Amygdala (tissue), 56 donors: ENCODE measurements at regions not wholly inside any gene's neighbourhood (a gene's known extent, or its start where the extent isn't known, plus 50 kb on each side); places are given as distances from the start of the nearest gene placed in this dataset.

Source experiments
- DNase-seq, 56 donors: peaks; one replicate each; lab custom pipeline; 2025; lab: John Stamatoyannopoulos, UW

DNA sequence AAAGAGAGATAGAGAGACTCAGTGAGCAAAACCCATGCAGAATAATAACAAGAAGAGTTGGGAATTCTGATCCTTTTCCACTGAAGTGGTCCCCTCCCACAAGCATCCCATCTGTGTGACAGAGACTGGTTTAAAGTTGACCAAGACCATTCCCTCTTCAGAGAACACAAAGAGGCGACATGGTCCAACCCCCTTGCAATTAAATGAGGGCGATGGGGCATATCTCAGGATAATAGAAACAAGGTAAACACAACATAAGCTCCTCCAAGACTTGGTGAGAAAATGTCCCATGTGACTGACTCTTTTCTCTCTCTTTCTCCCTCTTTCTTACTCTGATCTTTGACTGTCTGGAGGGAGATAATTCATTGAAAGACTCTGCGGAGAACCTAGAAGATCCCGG is 526.7 kb downstream of the SOX11 start:
- no peak for DNase-seq

DNA sequence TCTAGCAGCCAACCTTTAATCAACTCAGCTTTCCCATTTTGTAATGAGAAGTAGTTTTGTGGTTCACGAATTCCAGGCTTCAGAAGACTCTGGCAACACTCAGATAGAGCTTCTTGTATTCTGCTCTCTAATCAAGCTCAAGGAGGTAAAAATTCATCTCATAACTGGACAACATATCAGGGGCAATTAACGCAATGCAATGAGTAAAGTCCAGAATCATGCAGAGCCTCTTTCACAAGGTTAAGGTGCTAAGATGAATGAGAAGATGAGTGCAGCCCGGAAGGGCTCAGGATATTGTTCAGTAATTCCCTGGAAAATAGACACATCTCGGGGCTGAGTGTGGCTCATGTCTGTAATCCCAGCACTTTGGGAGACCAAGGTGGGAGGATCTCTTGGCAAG is 527.7 kb downstream of the SOX11 start:
- DNase-seq = no peak

DNA sequence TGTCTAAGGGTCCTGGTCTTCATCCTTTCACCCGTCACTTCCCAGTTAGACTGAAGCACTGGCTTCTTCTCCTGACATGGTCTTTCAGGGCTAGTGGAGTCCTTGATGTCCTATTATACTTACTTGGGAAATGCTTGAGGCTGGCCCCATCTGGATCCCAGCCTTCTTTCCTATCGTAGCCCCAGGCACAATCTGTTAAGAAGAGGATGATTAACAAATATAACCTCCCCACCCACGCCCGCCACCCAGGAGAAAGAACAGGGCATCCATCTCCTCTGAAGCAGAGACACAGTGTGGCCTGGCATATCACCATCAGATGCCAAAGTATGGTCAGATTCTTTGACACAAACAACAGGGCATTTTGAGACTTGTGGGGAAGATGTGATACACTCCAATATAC is 530.1 kb downstream of the SOX11 start:
- no peak for DNase-seq

DNA sequence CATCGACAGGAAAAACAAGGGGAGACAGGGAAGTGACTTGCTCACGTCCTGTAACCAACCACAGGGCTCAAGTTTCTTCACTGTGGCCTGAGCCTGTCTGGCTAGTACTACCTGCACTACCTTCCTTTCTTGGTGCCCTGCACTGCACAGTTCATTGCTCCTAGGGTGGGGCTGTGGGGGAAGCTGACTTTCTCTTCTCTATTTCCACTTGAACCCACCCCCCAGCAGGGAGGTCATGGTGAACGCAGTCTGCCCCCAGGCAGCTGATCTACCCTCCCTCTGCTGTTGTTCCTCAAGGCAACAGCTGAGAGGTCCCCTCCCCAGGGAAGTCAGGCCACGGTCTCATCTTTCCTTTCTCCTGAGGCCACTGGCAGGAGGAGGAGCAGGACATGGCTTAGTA is 532.1 kb downstream of the SOX11 start:
- no peak for DNase-seq

DNA sequence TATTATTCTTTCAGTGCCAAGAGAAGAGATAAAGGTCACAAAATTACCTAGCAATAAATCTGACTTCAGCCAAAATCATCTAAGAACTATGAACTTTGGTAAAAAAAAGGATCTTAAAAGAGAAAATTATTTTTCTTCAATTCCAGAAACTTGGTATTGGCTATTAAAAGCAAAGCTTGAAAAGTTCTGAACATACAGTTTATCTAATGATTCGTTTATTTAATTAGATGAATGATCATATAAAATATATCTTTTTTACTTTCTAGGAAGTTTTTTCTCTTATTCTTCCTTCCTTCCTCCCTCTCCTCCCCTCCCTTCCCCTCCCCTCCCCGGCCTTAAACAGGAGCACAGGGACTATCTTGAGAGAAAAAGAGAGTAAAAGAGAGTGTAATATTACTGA is 536.1 kb downstream of the SOX11 start:
- no peak for DNase-seq

DNA sequence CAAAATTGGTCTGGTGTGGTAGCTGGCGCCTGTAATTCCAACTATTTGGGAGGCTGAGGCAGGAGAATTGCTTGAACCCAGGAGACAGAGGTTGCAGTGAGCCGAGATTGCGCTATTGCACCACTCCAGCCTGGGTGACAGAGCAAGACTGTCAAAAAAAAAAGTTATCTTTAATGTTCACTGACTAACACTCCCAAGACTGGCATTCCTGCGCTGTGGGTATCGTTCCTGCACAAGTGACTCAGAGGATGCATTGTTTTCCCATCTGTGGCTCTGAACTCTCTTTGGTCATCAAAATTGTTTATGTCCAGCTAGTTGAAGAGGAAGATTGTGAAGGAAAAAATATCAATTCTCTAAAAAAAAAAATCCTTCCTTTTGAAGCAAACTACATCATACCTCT is 539.0 kb downstream of the SOX11 start:
- DNase-seq = no peak

DNA sequence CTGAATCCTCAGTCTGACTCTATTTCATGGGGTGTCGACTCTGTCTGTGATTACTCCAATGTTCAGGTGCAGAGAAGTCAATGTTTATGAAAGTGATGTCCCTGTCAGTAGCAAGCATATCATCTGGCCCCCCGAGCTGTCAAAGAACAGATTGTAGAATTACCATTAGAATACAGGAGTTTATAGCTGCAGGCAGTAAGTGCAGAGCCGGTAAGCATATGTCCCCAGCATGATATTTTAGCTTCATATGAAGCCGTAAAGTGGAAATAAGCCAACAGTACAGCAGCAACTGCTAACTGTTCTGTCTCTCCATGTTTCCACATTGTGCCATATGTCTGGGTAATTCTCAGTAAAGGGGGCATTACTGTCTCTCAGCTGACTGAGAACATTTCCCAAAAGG is 541.8 kb downstream of the SOX11 start:
- DNase-seq = no peak

DNA sequence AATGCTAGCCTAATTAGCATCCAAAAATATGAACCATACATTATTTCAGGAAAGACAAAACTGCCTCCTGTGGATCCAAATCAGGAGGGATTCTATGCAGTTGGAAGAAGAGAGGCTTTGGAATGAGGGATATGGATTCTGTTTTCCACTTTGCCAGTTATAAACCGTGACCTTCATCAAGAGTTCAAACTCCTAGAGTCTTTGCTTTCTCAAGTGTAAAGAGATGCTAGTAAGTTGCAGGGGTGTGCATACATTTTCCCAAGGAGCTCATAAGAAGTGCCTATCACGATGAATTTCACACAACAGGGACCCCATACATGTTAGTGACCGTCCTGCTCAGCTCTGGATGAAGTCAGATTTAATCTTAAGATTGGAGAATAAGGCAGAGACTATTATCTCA is 542.5 kb downstream of the SOX11 start:
- DNase-seq = no peak

DNA sequence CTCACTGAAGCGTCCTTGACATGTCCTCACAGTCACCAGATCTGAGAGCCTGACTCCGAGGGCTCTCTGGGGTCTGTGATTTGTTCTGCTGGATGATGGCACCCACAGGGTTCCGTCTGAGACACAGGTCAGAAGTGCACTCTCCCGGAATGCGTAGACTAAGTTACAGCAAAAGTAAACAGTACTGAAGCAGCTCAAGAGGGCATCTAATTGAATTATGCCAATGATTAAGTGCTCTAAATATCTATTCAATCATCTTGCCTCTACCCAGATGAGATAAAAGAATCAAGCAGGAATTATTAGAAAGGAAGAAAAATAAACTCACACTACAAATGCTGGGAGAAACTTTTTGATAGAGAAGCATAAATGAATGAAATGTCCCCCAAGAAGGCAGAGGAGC is 544.1 kb downstream of the SOX11 start:
- no peak for DNase-seq

DNA sequence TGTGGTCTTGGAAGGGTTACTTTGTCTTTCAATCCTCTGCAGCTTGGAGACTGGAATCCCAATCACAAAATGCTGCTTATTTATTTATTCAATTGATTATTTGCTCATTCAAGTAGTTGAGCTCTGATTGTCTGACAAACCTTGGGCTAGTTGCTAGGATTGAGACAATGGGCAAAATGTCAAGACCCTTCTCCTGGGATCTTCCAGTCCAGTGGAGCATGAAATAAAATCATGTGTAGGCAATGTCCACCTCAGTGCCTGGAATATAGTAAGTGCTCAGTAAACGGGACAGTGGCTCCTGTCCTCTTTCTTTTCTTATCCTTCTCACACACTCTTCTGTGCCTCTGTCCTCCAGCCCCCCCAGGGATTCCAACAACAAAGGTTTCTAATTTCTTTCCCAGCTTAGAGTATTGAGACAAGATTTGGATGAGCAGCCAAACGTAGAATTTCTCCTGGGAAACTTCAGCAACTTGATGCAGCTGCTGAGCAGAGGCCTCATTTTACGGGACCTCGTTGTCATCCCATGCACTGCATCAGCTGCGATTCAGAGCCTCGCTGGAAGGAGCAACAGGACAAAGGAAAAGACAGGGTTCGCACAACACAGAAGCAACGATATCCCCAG is 545.0 kb downstream of the SOX11 start:
- no peak for DNase-seq

DNA sequence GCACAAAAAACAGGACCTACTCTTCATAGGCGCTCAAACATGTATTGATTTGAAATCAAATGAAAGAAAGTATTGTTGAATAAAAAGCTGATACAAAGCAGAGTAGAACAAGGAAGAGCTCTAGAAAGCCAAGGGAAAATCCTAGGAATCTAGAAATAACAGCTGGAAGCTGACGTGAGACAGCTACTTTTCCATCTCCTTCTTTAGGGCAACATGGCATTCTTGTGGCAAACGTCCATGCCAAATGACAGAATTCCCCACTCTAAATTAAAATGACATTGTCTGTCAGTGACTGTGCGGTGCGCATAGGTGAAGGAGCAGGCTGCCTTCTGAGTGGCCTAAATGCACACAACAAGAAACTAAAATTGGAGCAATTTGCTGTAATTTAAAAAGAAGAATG is 557.4 kb downstream of the SOX11 start:
- DNase-seq = no peak

DNA sequence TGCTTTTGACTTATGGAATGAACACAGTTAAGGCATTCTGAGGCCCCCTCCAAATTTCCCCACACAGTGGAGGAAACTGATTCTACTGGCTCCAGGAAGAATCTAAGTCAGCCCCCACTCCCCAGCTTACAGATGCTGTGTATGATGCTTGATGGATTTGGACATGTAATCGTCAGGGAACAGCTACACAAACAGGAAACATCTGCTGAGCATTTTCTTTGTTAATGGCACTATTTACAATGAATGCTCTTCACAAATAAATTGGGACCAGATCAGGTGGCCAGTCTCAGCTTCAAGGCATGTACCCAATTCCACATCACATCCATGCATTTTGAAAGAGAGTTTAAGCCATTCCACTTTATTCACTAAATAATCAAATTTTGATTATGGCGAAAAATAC is 562.3 kb downstream of the SOX11 start:
- DNase-seq = no peak

DNA sequence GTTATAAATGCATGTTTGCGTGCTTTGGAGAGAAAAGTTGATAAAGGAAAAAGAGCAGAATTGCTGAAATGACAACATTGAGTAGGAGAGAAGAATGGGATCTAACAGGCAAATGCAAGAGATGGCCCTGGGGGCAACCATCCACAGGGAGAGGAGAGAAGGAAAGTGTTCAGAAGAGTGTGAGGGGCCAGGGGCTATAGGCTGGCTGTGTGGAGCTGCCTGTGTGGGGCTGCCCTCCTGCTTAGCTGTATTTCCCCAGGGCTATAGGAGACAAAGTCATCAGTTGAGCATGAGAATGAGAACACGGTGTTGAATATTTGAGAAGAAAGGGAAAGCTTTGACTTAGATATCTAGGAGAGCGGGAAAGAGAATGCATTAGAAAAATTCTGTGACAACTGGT is 572.0 kb downstream of the SOX11 start:
- no peak for DNase-seq

DNA sequence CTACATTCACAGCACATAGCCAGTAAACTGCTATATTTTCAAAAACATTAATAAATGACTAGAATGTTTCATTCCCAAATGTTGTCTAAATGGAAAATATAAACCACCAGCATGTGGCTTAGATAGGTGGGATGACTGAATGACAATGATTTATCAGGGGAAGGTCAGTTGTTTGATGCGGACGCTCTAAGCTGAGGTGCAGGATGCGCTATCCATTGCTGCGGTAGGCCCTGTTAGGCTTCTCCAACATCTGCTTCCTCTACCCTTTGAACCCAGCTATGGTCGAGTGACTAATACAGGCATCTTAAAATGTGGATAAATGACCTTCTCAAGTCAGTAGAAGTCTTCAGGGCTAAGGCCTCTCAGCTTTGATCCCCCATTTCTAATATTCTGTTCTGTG is 584.2 kb downstream of the CMPK2 start:
- DNase-seq = no peak

DNA sequence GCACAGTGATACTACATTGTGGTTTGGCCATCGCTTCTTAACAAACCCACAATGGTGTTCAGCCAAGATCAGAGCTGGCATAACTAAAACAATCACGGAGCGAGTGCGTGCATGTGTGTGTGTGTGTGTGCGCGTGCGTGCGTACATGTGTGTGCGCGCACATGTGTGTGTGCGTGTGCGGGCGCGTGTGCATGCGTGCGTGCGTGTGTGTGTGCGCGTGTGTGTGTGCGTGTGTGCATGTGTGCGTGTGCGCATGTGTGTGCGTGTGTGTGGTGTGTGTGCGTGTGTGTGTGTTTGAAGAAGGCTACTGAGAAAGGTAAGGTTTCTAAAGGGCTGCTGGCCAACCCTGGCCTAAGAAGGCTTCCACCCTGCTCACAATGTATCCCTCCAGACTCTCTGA is 582.4 kb downstream of the CMPK2 start:
- DNase-seq = no peak

DNA sequence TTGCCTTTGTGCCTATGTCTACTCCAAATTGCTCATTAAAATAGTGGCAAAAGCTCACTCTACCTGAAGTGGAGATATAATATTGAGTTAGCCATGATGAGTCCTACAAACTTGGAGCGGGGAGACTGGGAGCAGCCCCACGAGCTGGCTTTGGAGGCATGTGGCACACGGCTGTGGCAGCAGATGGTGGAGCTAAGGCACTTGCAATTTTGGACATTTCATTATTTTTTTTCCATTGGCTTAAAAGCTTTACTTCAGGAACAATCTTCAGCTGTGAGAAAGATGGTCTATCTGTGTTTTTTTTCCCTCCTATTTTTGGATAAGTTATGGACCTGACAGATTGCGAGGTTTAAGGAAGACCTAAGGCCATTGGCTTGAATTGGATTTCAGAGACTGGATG is 578.3 kb downstream of the CMPK2 start:
- no peak for DNase-seq

DNA sequence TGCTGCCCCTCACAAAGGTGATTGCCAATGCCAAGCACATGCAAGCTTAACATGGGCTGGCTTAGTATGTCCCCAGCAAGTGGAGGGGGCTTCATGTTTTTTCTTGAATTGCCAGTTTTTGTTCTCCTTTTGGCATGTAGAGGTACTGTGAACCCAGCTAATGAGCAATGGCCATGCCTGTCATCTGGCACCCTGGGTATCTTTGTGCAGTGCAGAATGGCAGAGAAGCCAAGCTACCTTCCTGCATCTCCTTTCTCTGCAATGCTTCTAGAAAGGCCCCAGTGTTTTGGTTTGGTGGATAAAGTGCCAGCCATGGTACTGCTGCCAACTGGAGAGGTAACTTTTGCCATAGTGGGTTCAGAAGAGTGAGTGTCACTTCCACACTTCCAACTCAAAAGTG is 576.9 kb downstream of the CMPK2 start:
- no peak for DNase-seq

DNA sequence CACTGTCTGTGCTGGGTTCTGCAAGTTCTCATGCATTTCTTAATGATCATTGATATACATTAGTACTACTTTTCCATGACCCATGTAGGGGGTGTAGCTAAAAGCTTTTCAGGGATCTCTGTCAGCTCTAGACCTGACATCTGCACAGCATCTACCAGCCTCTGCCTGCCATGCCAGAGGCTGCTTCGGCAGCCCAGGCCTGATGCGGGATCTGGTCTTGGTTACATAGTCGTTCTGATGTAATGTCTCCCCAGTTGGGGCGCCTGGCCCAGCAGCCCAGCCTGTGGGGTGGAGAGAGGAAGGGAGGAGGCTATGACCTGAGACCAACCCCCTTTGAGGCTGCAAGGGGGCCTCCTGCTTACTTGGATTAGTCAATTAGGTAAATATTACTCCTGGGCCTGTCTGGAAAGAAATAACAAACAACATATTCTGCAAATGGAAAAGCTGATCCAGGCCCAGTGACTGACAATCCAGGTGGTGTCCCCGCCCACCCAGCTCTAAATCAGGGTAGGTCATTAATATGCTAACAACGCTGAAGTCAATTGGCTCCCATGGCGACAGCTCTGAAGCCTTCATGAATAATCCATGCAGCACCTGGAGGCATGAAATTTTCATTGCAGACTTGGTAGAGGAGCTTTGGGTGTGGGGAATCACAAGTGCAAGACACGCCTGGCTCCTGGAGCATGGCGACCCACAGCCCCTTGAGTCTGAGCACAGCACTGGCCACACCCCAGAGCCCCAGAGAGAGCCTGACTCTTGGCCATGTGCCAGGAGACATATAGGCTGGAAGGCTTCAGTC is 575.3 kb downstream of the CMPK2 start:
- no peak for DNase-seq

DNA sequence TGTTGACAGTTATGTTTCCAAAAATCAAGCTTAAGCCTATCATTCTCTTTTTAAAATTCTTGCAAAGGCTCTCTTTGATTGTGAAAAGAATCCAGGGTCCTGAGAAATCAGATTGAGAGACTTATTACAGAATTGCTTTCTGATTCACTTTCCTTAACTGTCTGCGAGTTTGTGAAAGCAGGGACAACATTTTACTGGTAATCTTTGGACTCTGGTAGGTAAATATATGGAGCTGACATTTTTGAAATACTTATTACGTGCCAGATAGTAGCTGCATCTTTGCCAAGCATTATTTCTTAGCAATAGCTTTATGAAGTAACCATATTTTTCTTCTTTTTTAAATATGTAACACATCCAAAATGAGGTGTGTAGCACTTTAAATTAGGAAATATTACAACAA is 570.9 kb downstream of the CMPK2 start:
- no peak for DNase-seq

DNA sequence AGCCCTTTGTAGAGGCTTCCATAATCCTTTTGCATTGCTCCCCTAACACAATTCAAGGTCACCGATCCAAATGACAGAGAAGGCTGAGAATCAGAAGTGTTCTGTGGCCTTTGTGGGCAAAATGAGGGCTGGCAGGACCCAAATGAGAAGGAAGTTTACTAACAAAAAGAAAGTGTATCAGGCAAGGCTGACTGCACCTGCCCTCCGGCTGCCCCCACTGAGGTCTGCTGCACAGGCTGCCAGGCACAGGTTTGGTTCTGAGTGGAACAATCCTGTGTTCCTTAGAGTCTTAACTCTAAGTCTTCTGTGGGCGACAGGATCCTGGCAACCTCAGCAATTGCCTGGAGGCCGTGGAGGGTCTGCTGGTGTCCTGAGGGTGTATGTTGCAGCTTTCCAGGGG is 568.5 kb downstream of the CMPK2 start:
- DNase-seq = no peak

DNA sequence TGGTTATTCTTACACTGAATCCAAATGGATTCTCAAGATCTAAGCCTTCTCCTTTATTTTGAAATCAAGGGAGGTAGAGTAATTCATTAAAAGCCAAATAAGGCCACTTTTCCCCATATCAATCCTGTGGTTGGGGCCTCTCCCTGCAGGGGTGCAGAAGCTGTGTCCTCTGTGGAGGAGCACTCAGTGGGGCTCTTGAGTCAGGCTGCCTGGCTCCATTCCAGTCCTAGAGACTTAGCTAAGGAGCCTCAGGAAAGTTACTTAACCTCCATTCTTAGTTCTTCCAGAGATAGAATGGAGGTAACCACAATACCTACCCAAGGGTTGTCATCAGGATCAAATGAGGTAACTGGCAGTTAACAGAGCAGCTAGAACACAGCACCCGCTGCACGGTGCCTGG is 564.3 kb downstream of the CMPK2 start:
- DNase-seq = no peak

DNA sequence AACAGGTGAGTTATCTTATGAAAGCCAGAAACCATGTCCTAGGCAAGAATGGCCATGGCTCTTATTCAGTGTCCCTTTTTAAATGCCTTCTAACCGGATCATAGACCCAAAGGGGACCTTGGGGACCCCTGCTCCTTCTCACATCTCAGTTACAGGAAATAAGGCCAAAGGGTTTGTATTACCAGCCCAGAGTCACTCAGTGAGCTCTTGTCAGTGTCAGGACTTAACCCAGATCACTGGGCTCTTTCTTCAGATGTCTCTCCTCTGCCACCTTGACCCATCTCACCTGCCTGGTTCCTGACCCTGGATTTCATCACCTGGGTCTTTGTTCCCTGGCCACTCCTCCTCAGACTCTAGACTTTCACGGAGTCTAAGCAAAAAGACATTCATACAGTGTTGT is 556.7 kb downstream of the CMPK2 start:
- no peak for DNase-seq
